Neural crest cell (in vitro differentiated cells): ENCODE measurements at regions not wholly inside any gene's neighbourhood (a gene's known extent, or its start where the extent isn't known, plus 50 kb on each side); places are given as distances from the start of the nearest gene placed in this dataset.

ENCODE experiments used
- DNase-seq: peaks from one replicate; pipeline ENCODE4 v3.0.0; 2021; ENCODE audit warnings: low read depth, mixed read lengths, low spot score
- H3K27ac Mint-ChIP-seq: one replicate; pipeline ENCODE4 v1.8.0; 2021; ENCODE audit warnings: mild to moderate bottlenecking, mixed read lengths; ENCODE audit not compliant: unreplicated experiment
- H3K27me3 Mint-ChIP-seq: 2 replicates; pipeline ENCODE4 v1.8.0; 2021; ENCODE audit warnings: low read depth, mild to moderate bottlenecking, mixed read lengths
- H3K36me3 Mint-ChIP-seq: 2 replicates; pipeline ENCODE4 v1.8.0; 2021; ENCODE audit warnings: low read depth, mild to moderate bottlenecking, mixed read lengths
- H3K4me1 Mint-ChIP-seq: 2 replicates; pipeline ENCODE4 v1.8.0; 2021; ENCODE audit warnings: mixed read lengths
- H3K4me3 Mint-ChIP-seq: one replicate; pipeline ENCODE4 v1.8.0; 2021; ENCODE audit warnings: mild to moderate bottlenecking, mixed read lengths
- H3K9me3 Mint-ChIP-seq: 2 replicates; pipeline ENCODE4 v1.8.0; 2021; ENCODE audit warnings: mixed read lengths
- CTCF ChIP-seq: fragments of 200-600 bp; sonication (generic); conservative IDR thresholded peaks from 2 replicates; pipeline ENCODE4 v1.5.0; 2021; ENCODE audit warnings: antibody characterized with exemption, mild to moderate bottlenecking

GRCh38 chr5:56309262-56309826, 76.2 kb upstream of the ANKRD55 start:
- Mint-ChIP-seq H3K4me1 (no peaks in the 10 kb centered on the region), H3K27ac (peak overlapping the region; percentile 22), H3K9me3 (peaks cover 20% of the 10 kb centered on the region), H3K36me3 (peaks cover 13% of the 10 kb centered on the region), H3K4me3 (no peak overlapping the region), H3K27me3 (no peaks in the 10 kb centered on the region)
- DNase-seq, result no peak
- no peak for TF ChIP-seq CTCF

DNA sequence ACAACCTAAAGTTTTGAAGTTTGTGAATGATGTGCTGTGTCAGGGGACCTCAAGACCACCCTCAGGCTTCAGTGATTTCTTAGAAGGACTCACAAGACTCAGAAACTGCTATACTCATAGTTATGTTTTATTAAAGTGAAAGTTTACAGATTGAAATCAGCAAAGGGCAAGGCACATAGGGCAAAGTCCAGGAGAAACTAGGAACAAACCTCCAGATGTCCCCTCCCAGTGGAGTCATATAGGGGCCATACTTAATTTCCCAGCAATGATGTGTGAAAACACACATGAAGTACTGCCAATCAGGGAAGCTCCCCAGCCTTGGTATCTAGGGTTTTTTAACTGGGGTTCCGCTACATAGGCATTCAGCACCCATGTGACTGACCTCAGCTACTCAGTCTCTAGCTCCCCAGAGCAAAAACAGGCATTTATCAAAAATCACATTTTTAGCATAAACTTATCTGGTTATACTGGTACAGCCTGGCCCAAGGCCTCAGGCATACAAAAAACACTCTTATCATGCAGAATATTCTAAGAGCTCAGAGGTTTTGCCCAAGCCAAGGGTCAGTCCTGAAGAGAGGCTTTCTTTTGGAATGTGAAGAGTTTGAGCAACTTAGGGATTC, 74.7 kb upstream of the ANKRD55 start:
- peaks cover 13% of the 10 kb centered on the region for H3K36me3 Mint-ChIP-seq
- H3K27me3 Mint-ChIP-seq, result no peaks in the 10 kb centered on the region
- H3K4me1 Mint-ChIP-seq, result no peaks in the 10 kb centered on the region
- TF ChIP-seq CTCF, result no peak
- H3K4me3 Mint-ChIP-seq, result no peak overlapping the region
- H3K9me3 Mint-ChIP-seq, result peaks cover 20% of the 10 kb centered on the region
- DNase-seq, result no peak
- H3K27ac Mint-ChIP-seq, result no peak overlapping the region

GRCh38 chr5:56306433-56307150, 73.5 kb upstream of the ANKRD55 start:
- Mint-ChIP-seq H3K4me1 (no peaks in the 10 kb centered on the region), H3K27ac (no peak overlapping the region), H3K36me3 (peaks cover 13% of the 10 kb centered on the region), H3K9me3 (peaks cover 20% of the 10 kb centered on the region), H3K27me3 (no peaks in the 10 kb centered on the region), H3K4me3 (no peak overlapping the region)
- no peak for TF ChIP-seq CTCF
- no peak for DNase-seq

DNA sequence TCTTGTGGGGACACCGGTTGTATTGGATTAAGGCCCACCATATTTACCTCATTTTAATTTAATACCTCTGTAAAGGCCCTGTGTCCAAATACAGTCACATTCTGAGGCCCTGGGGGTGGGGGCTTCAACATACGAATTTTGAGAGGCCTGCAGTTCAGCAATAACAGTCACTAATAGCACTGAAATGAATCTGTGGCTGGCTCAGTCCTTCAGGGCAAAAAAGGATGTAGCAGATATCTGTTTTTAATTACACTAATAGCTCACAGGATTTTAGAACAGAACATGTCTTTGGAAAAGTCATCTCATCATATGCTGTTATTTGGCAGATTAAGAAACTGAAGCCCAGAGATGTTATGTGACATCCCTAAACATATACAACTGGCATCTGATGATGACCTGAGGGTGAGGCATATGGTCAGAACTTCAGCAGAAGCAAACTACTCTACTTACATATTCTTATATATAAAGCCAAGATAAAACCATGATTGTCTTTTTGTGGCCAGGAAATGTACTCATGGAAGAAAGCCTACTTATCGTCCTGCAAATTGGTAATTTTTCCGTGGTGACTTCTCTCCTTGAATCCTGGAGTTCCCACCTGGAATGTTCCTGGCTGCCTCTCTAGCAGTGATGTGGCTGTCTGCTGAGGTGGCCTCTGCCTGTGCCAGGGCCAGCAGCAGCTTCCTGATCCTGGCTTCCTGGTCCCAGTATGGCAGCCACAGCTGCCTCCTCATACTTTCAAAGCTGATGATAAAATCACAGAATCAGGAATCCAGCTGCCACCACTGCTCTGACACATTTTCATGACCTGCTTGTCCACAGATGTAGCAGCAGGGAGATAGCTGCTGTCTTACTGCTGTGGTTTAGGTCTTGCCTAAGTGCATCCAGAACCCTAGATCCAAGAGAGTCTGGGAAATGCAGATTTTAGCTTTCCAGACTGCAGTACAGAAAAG, 72.1 kb upstream of the ANKRD55 start:
- no peak for DNase-seq
- Mint-ChIP-seq H3K4me1 (no peaks in the 10 kb centered on the region), H3K9me3 (peaks cover 20% of the 10 kb centered on the region), H3K27me3 (no peaks in the 10 kb centered on the region), H3K36me3 (peaks cover 13% of the 10 kb centered on the region), H3K4me3 (no peak overlapping the region), H3K27ac (no peak overlapping the region)
- TF ChIP-seq CTCF, result no peak

GRCh38 chr5:56303511-56303910, 70.4 kb upstream of the ANKRD55 start:
- Mint-ChIP-seq H3K4me3 (no peak overlapping the region), H3K27me3 (no peaks in the 10 kb centered on the region), H3K27ac (no peak overlapping the region), H3K9me3 (peaks cover 16% of the 10 kb centered on the region), H3K36me3 (peaks cover 10% of the 10 kb centered on the region), H3K4me1 (peaks cover 6% of the 10 kb centered on the region)
- no peak for DNase-seq
- no peak for TF ChIP-seq CTCF
